Right kidney (tissue), 1 donor: ENCODE measurements at regions not wholly inside any gene's neighbourhood (a gene's known extent, or its start where the extent isn't known, plus 50 kb on each side); places are given as distances from the start of the nearest gene placed in this dataset.
"Not testable (repeated sequence)": the region's sequence is repeated elsewhere in the genome, so short reads cannot be mapped to it uniquely, and the experiment has no call there.

Experiments
- DNase-seq: peaks from one replicate; pipeline ENCODE4 v3.0.0-alpha.2; 2016

DNA sequence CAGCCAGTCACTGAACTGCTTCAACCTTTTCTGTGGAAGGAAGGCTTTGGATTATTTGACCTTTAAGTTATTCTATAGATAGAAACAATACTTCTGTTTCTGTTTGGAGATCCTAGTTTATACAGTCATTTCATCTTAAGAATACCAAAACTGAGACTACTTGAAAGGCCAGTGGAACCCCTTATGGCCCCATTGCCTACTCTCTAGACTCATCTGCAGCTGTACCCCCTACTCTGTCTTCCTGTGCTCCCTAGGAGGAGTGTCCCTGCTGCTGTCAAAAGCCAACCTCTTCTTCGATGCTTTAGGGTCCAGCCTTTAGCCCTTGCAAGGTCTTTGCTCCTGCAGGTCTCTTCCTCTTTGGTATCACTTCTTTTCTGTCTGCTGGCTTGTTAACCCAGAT, 169.6 kb downstream of the EDEM1 start:
- no peak for DNase-seq

DNA sequence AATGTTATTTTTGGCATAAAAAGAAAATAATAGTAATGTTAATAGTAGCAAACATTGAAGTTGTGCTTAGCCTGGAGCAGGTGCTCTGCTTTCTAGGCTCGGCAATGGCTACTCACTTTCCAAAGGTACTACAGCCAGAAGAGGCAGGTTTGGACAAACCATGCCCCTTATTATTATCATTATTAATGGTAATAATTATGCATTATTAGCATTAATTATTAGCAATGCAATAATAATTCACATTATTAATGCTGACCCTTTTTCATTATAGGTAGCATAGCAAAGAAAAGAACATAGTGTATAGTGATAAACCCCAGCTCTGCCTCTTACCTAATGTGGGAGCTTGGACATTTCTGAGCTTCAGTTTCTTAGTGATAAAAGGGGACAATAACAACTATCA, 171.4 kb downstream of the EDEM1 start:
- DNase-seq = no peak

DNA sequence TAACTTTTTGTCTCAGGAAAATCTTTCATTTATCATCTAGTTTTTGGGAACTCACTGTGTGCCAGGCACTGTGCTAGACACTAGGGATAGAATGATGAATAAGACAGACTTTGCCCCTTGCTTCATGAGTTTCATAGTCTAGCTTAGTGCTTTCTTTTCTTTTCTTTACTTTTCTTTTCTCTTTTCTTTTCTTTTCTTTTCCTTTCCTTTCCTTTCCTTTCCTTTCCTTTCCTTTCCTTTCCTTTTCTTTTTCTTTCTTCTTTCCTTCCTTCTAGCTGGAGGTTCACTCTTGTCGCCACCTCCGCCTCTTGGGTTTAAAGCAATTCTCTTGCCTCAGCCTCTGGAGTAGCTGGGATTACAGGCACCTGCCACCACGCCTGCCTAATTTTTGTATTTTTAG, 172.9 kb downstream of the EDEM1 start:
- DNase-seq = no peak

DNA sequence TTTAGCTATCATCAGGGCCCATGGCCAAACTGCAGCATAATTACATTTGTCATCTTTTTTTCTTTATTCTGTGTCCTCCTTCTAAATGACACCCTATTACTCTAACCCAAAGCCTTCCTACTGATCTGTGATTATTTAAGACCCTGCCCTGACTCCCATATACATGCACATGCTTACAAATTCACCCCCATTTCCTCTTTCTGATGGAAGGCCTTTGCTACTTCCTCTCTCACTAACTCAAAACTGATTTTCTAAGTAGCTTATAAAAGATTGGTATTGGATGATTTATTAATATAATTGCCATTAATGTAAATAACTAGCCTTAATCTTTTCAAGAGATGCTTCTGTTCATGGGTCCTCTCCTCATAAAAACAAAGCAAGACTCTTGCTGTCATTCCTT, 179.2 kb downstream of the EDEM1 start:
- DNase-seq = no peak

DNA sequence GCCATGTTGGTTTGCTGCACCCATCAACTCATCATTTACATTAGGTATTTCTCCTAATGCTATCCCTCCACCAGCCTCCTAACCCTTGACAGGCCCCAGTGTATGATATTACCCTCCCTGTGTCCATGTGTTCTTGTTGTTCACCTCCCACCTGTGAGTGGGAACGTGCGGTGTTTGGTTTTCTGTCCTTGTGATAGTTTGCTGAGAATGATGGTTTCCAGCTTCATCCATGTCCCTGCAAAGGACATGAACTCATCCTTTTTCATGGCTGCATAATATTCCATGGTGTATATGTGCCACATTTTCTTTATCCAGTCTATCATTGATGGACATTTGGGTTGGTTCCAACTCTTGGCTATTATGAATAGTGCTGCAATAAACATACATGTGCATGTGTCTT, 184.0 kb downstream of the EDEM1 start:
- not testable (repeated sequence) for DNase-seq

DNA sequence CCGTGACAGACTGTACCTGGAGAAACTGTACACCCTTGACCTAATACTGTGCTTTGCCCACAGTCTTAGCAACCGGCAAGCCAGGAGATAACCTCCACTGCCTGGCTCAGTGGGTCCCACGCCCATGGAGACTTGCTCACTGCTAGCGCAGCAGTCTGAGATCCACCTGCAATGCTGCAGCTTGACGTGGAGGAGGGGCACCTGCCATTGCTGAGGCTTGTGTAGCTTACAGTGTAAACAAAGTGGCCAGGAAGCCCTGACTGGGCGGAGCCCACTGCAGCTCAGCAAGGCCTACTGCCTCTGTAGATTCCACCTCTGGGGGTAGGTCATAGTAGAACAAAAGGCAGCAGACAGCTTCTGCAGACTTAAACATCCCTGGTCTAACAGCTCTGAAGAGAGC, 189.3 kb downstream of the EDEM1 start:
- DNase-seq = no peak

DNA sequence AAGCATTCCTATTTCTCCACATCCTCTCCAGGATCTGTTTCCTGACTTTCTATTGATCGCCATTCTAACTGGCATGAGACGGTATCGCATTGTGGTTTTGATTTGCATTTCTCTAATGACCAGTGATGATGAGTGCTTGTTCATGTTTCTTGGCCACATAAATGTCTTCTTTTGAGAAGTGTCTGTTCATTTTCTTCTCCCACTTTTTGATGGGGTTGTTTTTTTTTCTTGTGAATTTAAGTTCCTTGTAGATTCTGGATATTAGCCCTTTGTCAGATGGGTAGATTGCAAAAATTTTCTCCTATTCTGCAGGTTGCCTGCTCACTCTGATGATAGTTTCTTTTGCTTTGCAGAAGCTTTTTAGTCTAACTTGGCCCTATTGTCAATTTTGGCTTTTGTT, 191.8 kb downstream of the EDEM1 start:
- DNase-seq = not testable (repeated sequence)

DNA sequence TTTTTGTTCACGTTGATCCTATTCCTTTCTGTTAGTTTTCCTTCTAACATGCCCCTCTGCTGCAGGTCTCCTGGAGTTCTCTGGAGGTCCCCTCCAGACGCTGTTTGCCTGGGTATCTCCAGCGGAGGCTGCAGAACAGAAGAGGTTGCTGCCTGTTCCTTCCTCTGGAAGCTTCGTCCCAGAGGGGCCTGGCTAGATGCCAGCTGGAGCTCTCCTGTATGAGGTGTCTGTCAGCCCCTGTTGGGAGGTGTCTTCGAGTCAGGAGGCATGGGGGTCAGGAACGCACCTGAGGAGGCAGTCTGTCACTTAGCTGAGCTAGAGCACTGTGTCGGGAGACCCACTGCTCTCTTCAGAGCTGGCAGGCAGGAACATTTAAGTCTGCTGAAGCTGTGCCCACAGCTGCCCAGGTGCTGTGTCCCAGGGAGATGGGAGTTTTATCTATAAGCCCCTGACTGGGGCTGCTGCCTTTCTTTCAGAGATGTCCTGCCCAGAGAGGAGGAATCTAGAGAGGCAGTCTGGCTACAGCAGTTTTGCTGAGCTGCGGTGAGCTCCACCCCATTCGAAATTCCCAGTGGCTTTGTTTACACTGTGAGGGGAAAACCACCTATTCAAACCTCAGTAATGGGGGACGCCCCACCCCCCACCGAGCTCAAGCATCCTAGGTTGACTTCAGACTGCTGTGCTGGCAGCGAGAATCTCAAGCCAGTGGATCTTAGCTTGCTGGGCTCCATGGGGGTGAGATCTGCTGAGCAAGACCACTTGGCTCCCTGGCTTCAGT, 196.2 kb downstream of the EDEM1 start:
- DNase-seq = not testable (repeated sequence)

DNA sequence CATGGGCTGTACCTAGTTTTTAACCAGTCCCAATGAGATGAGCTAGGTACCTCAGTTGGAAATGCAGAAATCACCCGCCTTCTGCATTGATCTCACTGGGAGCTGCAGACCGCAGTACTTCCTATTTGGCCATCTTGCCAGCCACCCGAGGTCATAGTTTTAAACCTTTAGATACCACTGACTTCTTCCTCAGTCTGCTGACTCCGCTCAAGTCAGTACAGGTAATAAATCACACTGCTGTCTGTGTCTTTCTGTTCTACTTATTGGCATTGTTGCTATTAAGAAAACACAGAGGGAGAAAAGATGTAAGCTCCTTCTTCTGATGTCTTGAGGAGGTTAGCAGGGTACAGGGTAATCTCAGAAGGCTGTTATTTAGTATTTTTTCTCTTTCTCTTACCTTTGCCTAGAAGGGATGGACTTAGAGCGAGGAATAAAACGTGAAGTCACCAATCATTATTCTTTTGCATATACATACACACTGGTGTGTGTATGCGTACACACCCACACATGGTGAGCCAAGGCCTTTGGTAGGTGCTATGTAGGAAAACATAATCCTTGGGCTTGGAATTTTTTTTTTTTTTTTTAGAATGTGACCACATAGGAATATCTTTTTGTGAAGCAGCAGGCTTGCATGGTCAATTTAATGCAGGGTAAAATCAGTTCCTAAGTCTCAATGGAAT, 197.2 kb downstream of the EDEM1 start:
- DNase-seq = no peak

DNA sequence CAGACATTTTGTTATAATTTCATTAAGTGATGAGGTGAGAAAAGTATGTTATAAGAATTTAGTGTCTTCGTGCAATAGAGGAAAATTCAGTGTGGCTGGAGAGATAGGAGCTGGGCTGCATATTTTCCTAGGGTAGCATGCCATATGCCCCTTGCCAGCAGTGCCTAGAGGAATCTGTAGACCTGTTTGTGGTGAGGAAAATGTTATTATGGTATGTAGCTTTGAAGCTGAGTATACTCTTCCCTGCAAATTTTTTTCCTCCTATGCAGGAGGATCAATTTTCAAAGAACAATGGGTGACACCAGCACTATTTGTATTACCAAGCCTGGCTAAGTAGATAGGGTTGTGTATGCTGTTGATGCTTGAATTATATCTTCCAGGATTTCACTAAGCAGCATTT, 200.6 kb downstream of the EDEM1 start:
- no peak for DNase-seq

DNA sequence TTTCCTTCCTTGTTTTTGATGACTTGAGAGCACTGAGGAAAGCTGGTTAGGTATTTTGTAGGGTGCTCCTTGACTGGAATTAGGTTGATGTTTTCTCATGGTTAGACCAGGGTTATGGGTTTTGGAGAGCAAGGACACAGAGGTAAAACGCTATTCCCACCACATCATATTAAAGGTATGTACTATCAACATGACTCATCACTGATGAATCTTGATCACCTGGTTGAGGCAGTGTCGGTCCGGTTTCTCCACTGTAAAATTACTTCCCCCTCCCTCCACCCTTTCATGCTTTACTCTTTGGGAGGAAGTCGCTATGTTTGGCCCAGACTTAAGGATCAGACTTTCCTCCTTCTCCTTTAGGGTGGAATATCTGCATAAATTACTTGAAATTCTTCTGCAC, 201.6 kb downstream of the EDEM1 start:
- DNase-seq = no peak

DNA sequence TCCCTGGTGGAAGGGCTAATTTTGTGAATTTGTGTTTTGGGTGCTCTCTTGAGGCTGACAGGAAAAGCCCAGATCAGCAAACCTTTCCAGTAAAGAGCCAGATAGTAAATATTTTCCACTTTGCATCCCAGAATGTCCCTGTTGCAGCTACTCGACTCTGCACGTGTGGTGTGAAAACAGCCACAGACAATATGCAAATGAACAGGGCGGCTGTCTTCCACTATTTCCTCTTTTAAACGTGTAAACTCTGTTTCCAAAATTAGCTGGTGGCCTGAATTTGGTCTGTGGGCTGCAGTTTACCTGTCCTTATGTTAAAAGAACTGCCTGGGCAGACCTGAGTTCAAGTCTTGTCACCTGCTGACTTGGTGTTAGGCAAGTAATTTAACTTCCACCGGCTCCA, 202.7 kb downstream of the EDEM1 start:
- no peak for DNase-seq

DNA sequence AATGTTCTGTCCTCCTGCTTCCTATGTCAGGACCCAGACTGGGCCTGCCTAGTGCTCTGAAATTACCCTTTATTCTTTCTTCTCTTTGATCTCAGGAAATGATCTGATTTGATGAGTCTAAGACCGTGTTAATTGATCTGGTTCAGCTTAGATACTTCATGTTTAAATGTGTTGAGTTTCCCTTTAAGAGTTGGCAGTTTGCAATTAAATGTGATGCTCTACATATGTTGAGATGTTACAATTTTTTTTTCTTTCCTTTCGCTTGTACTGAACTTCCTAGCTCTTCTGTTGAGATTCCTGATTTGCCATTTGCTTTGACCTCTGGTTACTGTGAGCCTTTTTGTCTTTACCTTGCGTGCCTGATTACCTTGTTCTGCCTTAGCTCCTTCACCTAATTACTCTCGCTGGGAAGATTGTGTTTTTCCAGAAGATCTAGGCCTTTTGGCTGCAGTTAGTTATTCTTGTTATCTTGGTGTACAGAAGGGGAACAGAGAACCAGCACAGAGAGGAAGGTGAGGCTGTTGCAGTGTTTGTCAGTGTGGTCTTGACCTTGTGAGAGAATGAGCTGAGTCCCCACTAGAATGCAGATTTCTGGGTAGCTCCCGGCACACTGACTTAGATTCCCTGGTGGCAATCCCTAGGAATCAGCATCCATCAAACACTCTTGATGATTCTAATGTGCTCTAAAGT, 203.6 kb downstream of the EDEM1 start:
- DNase-seq = no peak

DNA sequence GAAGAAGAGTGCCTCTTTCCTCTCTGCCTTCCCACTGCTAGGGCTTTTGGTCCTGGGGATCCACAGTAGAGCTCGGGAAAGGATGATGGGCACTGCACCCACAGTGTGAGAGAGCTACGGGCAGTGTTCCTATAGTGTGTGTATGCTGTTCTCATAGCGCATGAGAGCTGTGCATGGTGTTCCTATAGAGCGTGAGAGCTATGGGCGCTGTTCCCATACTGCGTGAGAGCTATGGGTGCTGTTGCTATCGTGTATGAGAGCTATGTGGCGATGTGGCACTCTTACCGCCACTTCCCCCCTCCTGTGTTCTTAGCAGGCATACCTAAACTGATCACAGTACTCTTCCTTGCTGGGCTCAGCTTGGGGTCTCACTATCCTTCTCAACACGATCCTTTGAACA, 213.5 kb downstream of the EDEM1 start:
- DNase-seq = no peak

DNA sequence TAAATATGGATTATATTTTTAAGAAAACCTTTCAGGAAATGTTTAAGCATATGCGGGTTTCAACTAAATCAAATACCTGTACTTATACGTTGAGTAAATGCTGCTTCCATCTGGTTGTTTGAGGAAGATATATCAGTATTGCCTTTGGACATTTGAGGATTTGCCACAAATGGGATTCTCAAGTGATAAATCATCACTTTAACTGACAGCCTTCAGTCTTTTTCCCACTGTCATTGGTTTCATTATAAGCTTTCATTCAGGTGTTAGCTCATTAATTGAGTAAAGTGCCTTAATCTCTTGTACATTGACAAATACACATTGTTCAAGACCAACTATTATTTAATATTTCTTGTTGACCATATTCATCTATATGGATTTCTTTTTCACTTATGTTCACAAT, 217.2 kb downstream of the EDEM1 start:
- no peak for DNase-seq

DNA sequence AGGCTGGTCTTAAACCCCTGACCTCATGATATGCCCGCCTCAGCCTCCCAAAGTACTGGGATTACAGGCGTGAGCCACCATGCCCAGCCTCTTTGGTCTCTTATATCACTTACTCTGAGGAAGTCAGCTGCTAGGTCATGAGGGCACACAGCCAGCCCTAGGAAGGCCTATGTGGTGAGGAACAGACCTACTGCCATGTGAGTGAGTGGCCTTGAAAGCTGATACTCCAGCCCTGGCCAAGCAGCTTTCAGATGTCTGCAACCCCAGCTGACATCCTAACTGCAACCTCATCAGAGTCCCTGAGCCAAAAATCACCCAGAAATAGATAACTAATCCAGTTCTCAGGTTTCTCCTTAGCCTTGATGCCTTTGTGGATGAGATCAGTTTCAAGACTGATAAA, 224.3 kb downstream of the EDEM1 start:
- no peak for DNase-seq

DNA sequence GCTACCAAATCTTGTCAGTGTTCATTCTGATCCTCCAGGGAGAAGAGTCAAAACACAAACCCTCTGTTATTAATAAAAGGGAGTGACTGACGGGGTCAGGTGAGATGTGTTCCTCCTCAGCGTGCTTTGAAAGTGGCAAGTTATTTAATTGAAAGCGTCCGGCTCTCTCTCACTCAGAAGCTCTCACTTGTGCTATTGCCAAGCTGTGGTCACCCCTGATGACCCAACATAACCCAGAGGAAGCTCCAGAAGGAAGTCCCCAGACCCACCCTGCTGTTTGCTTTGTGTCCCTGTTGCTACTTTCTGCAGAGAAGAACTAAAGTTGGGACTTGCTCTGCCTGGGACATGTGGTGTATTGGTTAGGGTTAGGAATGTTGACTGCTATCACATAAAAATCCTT, 235.6 kb downstream of the EDEM1 start:
- no peak for DNase-seq

DNA sequence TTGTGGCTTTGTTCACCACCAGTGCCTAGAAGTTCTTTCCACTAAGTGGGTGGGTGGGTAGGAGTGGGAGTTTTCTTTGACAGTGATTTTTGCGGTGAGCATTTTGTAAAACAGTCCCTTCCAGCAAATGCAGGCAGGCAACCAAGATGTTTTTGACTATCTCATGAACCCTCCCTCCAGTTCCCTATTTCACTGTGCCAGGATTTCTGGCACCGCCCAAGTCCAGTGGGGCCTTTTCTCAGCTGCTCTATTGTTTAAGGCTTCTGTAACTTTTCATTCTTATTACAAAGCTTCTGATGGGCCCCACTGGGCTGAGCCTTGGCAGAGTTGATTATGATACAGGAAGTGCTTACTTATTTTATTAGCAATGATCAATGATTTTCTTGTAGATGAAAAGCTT, 236.0 kb downstream of the EDEM1 start:
- no peak for DNase-seq

DNA sequence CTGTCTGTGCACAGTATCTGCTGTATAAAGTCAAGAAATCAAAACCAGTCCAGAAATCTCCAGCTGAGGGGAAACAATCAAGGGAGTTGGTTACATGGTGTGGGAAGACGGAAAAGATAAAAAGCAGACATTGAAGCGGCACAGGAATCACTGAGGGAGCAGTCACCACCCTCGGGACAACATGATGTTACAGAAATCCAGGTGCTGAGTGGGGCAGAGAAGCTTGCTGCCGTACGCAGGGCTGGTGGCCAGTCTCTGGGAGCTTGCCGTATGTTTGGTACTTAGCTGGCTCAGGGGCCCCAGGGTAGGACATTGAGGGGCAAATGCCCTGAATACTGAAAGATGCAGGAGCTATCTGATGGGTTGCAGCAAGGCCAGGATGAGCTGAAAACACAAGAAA, 237.9 kb downstream of the EDEM1 start:
- no peak for DNase-seq

DNA sequence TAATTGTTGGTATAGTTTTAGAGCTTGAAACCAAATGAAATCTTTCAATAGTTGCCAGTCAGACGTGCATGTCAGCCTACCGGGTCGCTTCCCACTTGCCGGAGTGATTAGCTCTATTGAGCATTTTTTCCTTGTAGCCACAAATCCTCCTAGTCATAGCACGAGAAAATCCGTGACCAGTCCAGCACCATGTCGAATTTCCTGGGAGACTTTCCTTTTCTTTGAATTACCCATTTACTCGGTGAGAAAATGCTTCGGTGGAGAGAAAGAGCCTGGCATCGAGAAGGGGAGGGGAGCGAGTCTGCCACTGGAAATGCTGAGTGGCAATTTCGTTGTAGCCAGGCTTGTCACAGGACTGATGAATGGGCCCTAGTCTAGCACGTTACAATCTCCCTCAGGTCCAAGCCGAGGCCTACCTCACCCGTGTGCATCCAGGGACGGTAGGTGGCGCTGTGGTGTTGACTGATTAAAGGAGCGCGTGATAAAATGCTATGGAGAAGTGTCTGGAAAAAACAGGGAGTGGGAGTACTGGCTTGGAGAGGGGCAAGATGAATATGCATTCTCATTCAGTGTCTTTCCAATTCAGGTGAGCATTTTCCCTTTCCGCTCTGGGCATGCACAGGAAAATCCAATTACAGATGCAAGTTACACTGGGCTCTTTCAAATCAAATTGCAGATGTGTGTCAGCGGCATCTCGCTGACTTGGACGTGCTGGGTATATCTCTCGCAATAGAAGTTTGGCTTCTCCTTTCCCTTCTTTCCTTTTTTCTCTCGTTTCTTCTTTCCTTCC, 238.8 kb downstream of the EDEM1 start:
- DNase-seq = peak; percentile 58

DNA sequence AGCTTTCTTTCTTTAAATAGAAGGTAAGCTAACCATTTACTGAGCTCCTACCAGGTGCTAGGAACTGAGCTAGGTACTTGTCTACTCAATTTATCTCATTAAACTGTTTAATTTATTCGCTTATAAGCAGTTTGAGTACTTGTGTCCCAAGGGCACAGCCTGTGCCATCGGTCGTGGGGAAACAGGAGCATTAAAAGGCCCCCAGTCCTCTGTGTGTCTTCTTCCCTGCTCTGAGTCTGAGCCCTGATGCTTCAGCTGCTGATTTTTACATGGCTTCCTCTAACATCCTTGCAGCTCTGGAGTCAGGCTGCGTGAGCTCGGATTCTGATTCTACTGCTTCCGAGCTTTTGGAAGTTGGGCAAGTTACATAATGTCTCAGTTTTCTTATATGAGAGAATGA, 239.5 kb downstream of the EDEM1 start:
- DNase-seq = no peak

DNA sequence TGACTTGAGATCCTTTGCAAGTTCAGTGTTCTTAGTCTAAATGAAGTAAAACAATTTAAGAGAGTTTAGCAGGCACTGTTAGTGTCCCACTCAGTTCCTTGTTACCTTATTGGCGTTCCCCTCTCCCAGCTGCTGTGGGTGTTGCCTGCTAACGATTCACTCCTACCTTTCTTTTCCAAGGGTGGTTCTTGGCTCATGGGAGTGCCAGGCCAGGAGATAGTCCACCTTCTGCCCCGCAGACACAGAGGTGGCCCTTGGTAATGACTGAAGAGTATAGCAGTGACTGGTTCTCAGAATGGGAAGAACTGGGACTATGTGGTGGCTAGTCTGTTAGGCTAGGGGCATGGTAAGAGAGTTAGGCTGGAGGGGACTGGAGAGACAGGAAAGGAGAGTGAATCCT, 240.4 kb downstream of the EDEM1 start:
- no peak for DNase-seq
